LoVo (cell line): ENCODE measurements at regions not wholly inside any gene's neighbourhood (a gene's known extent, or its start where the extent isn't known, plus 50 kb on each side); places are given as distances from the start of the nearest gene placed in this dataset.
"Not testable (repeated sequence)": the region's sequence is repeated elsewhere in the genome, so short reads cannot be mapped to it uniquely, and the experiment has no call there.

Experiments used
- DNase-seq: peaks from one replicate; pipeline ENCODE4 v3.0.0-alpha.2; 2016; ENCODE audit warnings: low spot score

DNA sequence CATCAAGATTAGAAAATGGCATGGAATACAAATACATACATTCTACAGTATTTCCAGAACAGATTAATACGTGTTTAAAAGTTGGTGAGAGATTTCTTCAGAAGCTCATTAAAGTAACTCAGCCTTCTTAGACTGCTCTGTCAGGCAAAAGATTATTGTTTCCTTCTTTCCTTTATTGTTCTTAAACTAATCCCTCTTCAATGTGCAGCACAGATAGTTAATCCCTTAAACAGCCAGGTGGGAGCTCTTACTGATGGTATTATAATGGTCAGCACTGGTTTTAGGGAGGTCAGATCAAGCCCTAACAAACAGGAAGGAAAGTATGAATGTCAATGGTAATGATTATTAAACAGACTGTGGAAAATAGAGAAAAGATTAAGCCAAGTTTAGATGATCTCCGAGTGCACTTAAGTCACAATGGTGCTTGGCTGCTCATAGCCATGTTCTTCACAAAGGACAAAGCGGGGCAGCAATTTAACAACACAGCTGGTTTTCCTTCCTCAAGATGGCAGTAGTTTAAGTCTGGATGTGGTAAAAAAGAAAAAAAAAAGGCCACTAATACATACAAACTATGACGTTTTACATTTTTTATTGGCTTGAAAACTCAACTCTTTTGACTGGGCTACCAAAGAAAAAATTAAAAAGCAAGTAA, 992.6 kb downstream of the PCDH9 start:
- no peak for DNase-seq

DNA sequence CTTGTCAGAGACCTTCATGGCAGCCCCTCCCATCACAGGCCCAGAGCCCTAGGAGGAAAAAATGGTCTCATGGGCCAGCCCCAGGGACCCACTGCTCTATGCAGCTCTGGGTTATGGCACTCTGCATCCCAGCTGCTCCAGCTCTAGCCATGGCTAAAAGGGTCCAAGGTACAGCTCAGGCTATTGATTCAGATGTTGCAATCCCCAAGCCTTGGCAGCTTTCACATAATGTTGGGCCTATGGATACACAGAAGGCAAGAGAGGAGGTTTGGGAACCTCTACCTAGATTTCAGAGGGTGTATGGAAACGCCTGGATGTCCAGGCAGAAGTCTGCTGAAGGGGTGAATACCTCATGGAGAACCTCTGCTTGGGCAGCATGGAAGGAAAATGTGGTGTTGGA, 996.0 kb downstream of the PCDH9 start:
- DNase-seq: no peak

DNA sequence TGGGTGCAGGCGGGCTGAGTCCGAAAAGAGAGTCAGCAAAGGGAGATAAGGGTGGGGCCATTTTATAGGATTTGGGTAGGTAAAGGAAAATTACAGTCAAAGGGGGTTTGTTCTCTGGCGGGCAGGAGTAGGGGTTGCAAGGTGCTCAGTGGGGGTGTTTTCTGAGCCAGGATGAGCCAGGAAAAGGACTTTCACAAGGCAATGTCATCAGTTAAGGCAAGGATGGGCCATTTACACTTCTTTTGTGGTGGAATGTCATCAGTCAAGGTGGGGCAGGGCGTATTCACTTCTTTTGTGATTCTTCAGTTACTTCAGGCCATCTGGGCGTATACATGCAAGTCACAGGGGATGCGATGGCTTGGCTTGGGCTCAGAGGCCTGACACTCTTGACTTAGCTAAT, 998.2 kb downstream of the PCDH9 start:
- not testable (repeated sequence) for DNase-seq

DNA sequence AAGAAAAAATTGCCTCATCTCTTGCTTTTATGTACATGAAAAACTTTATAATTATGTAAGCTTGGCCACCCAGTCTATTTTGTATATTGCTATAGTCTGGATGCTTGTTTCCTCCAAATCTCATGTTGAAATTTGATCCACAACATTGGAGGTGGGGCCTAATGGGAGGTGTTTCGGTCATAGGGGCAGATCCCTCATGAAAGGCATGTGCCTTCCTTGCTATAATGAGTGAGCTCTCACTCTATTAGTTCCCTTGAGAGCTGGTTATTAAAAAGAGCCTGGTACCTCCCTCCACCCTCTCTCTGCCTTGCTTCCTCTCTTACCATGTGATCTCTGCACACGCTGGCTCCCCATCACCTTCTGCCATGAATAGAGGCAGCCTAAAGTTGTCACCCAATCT, 1005.1 kb downstream of the PCDH9 start:
- no peak for DNase-seq

DNA sequence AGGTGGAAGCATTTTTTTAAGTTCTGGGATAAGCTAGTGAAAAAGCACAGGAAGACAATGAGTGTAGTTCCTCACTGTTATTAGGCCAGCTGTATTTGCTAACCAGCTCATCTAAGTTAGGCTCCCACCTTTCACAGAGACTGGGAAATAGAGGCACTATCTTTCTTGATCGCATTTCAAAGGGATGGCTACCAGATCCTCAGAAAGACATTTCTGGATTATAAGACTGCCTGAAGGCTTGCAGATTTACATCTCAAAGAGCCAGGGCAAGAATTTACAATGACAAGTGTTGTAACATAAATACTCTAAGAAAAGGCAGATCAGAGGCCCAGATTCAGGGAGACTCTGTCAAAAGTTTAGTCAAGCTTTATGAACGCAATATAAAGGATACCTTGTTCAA, 1005.5 kb downstream of the PCDH9 start:
- DNase-seq: no peak

DNA sequence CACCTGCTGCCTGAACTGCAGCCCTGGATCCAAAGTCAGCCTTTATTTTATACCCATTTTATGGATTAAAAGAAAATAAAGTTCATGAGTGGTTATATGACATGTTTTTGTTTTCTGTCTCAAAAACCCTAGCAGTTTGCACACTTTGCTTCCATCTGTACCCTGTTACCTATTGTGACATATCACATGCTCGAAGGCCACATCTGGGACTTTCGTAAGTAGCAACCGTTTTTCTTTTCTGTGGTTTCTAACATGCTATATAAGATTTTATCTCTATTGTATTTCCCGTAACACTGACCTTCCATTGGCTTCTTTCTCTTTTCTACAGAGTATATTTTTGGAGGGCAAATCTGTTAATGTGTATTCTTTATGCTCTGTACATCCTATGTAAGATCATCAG, 1007.2 kb downstream of the PCDH9 start:
- DNase-seq: no peak

DNA sequence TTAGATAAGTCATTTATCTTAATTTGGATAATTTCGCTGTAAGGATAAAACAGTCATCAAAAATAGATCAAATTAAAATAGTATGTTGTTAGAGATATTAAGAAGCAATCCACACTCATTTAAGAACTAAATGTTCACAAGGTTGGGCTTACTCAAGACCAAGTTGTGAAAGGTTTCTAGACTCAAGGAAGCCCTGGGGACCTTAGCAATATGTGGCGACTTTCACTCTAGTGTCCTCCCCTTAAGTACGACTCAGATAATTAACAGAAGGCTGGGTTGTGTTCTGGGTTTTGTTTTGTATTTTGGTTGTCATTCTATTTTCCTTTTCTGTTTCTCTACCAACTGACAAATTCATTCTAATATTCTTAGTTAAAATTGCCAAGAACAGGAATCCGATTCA, 1008.0 kb downstream of the PCDH9 start:
- no peak for DNase-seq

DNA sequence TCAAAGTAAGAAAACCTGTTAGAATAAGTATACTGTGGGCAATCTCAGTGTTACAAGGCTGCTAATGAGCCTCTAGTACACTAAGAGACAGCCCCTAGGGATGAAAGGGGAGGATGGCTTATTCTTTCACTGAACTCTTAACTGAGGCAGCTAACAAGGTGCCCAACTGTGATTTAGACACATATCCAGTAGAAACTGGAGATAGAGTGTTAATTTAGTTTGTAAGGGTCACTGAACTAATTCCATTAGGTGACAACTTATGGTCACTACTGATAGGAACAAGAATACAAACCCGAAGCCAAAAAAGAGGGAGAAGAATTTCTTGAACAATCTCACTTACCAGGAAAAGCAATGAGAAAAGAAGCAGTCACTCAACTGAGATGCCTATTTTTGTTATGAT, 1010.6 kb downstream of the PCDH9 start:
- no peak for DNase-seq

DNA sequence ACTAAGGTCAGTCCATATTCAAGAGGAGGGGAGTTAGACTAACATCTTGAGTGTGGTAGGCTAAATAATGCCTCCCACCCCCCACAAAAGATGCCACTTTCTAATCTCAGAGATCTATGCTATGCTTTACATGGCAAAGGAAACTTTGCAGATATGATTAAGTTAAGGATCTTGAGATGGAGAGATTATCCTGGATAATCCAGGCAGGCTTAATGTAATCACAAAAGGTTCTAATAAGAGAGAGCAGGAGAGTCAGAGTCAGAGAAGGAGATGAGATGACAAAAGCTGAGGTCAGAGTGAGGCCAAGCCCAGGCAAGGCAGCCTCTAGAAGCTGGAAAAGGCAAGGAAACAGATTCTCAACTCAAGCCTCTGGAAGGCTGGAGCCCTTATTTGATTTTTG, 1011.6 kb downstream of the PCDH9 start:
- no peak for DNase-seq

DNA sequence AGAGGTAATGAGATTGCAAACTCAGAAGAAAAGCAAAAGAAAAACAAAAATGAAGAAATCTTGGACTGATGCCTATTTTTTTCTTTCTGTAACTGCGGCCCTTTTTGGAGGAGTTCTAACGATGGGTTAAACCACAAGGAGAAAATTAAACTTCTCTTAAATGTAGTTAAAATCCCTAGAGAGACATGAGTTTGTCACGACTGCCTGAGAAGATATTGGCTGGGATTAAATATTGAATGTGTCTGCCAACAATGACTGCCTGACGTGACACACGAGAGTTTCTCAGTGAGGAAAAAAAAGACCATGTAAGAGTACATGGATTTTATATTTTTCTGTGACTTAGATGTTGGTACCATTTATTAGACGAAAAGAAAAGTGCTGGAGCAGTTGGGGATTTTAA, 1013.4 kb downstream of the PCDH9 start:
- DNase-seq: no peak

DNA sequence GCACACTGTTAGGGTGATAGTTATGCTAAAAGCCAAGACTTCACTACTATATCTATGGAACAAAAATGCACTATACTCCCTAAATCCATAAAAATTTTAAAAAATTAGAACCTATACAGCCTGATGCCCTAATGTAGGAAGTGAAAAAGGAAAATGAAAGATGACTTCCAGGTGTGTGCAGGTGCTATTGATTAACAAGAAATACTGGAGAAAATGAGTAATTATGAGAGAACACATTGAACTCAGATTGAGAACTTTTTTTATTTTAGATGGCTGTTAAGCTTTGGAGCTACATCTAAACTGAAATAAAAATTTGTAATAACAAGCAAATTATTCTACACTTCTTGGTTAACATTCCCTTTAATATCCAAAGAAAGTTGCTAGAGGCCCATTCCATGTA, 1015.7 kb downstream of the PCDH9 start:
- DNase-seq: no peak

DNA sequence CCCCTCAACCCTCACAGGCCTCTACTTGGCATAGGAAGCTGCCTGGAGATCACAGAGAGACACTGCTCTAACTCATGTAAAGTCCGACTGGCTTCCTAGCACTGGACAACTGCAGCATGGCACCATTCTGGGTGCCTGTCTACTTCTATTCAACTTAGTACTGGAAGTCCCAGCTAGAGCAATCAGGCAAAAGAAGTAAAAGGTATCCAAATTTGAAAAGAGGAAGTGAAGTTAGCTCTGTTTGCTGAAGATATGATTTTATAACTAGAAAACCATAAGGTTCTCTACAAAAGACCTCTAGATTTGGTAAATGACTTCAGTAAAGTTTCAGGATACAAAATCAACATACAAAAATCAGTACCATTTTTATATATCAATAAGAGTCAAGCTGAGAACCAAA, 1017.6 kb downstream of the PCDH9 start:
- no peak for DNase-seq

DNA sequence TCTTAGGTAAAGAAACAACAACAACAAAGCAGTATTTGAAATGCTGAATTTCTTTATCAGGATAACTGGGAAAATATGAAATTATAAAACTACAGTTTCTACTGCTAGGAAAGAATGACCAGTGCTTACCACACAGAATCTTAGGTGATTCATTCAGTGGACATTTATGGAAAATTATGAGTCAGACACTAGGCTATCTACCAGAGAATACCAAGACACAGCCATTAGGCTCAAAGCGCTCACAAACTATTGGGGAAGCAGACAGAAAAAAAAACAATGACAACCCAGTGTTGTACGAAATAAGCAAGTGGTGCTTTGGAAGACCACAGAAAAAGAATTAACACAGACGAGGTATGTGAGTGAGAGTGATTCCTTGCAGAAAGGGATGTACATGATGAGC, 1019.5 kb downstream of the PCDH9 start:
- DNase-seq: peak; percentile 24

DNA sequence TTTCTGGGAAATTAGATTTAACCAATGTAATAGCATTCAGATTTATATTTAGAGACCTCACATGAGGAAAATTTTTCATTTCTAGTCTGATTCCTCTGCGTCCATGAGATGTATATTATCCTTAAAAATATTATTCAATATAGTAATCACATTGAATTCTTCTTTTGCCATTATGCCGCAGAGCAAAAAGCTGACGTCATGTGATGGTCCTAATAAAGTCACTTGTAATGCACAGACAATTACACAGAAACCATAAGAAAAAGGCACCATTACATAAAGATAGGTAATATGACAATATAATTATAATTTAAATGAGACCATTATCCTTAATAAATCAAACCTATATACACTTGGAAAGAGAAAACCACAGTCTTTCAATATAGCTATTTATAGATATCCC, 1021.5 kb downstream of the PCDH9 start:
- DNase-seq: no peak

DNA sequence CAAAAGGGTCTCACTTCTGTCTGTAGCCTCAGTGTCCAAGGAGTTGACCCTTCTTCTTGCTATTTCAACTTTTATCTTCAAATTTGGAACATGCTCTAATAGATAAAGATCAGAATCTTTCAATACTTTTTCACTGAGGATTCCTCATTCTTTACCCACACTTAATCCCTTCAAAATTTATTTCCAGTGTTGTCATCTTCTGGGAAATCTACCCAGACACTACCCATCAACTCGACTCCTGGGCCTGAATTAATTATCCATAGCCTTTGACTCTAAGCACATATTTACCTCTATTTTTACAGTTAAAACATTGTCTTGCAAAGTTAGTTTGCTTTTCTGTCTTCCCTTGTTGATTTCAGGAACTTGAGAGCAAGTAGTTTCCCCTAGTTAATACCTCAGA, 1022.5 kb downstream of the PCDH9 start:
- DNase-seq: no peak

DNA sequence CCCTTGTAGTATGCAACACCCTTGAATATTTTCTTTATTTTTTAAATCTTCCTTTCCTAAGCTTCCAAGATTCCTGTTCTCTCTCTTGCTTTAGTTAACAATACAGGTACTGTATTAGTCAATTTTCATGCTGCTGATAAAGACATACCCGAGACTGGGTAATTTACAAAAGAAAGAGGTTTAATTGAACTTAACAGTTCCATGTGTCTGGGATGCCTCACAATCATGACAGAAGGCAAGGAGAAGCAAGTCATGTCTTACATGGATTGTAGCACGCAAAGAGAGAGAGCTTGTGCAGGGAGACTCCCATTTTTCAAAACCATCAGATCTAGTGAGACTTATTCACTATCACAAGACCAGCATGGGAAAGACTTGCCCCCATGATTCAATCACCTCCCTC, 1024.3 kb downstream of the PCDH9 start:
- no peak for DNase-seq

DNA sequence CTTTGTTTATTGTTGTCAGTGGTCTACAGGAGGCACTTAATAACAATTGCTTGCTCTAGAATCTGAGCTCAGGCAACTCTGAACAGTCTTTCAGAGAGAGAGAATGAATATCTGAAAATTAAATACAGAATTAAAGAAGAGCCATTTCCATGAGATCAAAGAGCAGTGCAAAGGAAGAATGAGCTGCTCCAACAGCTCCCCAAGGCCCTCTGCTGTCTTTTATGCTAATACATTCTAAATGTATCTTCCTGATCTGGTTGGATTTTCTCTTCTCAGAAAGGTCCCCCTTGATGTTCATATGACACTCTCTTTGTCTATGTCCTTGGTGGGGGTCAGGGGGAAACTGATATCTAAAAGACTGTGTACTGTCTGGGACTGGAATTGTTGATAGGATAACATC, 1029.6 kb downstream of the PCDH9 start:
- no peak for DNase-seq

DNA sequence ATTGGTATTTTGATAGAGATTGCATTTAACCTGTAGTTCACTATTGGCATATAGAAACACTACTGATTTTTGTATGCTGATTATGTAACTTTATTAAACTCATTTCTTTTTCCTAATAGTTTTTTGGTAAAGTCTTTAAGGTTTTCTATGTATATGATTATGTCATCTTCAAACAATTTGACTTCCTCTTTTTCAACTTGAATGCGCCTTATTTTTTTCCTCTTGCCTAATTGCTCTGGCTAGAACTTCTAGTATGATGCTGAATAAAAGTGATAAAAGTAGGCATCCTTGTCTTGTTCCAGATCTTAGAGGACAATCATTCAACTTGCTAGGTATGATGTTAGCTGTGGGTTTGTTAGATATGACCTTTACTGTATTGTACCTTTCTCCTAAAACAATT, 1034.9 kb downstream of the PCDH9 start:
- DNase-seq: no peak

DNA sequence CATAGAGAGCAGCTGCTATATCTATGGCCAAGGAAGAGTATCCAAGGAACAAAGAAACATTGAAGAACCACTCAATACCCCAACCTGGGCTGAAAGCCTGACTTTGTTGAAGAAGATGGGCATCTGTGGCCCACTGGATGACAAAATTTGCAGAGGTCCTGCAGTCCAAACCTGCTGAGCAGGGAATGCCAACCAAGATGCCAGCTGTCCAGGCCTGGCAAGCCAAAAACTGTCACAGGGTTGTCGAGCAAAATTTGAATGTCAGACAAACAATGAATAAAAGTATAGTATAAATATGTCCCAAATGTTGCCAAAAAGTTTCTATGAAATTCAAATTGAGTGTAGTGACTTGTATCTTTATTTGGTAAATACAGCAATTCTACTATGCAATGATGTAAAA, 1040.2 kb downstream of the PCDH9 start:
- no peak for DNase-seq

DNA sequence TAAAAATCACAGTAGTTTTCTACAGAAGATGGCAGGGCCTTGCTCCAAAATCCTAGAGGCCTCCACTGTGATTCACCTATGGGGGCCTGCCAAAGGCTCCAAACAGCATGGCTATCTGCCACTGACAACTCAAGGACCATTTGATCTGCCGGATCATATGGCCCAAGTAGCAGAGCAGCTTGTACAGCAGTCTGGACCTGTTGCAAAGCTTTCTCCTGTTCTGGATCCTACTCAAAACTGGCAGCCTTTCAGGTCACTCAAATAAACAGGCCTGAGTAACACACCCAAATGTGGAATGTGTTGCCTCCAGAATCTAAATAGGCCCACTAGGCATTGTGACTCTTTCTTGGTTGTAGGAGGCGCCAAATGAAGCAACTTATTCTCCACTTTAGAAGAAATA, 1049.3 kb downstream of the PCDH9 start:
- DNase-seq: no peak

DNA sequence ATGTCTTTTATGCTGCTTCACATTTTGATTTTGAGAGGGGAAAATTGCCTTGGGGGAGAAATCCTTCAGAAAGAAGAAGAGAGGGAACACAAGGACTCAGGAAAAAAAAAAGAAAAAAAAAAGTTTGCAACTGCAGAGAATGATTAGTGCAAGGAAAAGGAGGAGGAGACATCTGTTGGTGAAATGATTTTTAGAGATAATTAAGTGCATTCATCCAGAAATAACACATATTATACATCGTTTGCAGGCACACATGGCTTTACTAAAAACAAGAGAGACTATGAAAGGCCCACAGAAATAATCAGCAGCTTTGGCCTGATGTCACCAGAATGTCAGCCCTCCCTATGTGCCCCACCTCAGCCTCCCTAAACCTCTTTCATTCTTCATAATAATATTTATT, 1058.2 kb downstream of the PCDH9 start:
- no peak for DNase-seq

DNA sequence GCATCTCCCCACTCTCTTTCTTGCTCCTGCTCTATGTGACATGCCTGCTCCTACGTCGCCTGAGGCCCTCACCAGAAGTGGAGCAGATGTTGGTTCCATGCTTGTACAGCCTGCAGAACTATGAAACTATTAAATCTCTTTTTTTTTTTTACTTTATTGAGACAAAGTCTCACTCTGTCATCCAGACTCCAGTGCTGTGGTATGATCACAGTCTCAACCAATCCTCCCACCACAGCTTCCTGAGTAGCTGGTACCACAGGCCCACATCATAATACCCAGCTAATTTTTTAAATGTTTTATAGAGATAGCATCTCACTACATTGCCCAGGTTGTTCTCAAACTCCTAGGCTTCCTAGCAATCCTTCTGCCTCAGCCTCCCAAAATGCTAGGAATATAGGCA, 1067.7 kb downstream of the PCDH9 start:
- DNase-seq: no peak

DNA sequence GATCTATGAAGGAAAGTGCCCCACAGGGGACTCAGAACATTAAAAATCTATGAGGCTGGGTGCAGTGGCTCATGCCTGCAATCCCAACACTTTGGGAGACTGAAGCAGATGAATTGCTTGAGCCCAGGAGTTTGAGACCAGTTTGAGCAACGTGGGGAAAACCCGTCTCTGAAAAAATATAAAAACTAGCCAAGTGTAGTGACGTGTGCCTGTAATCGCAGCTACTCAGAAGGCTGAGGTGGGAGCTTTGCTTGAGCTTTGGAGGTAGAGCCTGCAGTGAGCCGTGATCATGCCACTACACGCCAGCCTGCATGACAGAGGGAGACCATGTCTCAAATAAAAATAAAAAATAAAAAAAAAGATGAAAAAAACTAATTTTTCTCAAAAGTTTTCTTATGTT, 1070.6 kb downstream of the PCDH9 start:
- DNase-seq: no peak

DNA sequence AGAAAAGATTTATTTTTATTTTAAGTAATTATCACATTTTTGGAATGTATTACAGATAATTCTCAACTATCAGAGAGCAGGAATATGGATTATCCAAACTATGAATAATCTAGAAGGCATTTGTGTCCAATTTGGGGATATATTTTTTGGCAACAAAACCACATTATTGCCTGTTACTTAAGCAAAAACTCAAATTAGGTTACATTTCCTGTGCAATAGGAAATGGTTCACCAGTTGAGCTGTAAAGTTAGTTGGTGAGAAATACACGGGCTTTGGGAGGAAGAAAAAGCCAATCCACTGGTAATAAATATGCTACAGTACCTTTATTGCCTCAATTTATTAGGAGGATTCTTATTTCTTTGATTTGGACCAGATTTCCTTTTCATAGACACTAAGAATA, 1075.2 kb downstream of the PCDH9 start:
- no peak for DNase-seq

DNA sequence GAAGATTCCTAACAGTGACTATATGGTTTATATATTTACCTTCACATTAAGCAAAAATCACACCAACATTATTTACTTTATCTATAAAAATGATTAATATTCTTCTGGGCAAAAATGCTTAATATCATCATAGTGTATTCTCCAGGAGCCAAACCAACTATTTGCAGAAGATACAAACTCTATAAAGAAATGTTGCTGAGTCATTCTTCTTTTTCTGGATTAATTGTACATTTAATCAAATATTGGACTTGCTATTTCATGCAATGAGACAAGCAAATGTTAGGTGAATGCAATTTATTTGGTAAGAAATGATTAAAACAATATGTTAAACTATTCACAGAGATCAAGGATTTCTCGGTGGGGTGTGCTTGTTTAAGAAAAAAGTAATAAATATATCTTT, 1075.8 kb downstream of the PCDH9 start:
- no peak for DNase-seq
